Calu3 (cell line): ENCODE measurements at regions not wholly inside any gene's neighbourhood (a gene's known extent, or its start where the extent isn't known, plus 50 kb on each side); places are given as distances from the start of the nearest gene placed in this dataset.

ENCODE experiments used
- BruUV-seq: library from RNA; stranded (reverse); fragments of 400-500 nt; replicated peaks from 2 replicates; lab custom pipeline; 2021; lab: Mats Ljungman, UMichigan
- CTCF ChIA-PET: fragments of 300-600 bp; sonication (Branson Sonifier 250); formaldehyde crosslinking; loops from one replicate; lab custom pipeline; 2022; ENCODE audit warnings: antibody characterized with exemption; lab: Charles Lee
- DNase-seq: peaks from one replicate; pipeline ENCODE4 v3.0.0; 2022
- H3K27ac Mint-ChIP-seq: one replicate; pipeline ENCODE4 v1.8.0; 2022; ENCODE audit warnings: mixed read lengths; ENCODE audit not compliant: unreplicated experiment
- H3K27me3 Mint-ChIP-seq: one replicate; pipeline ENCODE4 v1.8.0; 2022; ENCODE audit warnings: mixed read lengths; ENCODE audit not compliant: unreplicated experiment
- H3K36me3 Mint-ChIP-seq: one replicate; pipeline ENCODE4 v1.8.0; 2022; ENCODE audit warnings: mild to moderate bottlenecking, moderate library complexity, mixed read lengths; ENCODE audit not compliant: insufficient read depth, unreplicated experiment
- H3K4me1 Mint-ChIP-seq: one replicate; pipeline ENCODE4 v1.8.0; 2022; ENCODE audit warnings: mild to moderate bottlenecking, low read depth, mixed read lengths; ENCODE audit not compliant: unreplicated experiment
- H3K4me3 Mint-ChIP-seq: one replicate; pipeline ENCODE4 v1.8.0; 2022; ENCODE audit warnings: mild to moderate bottlenecking, low read depth, moderate library complexity, mixed read lengths; ENCODE audit not compliant: unreplicated experiment
- H3K9me3 Mint-ChIP-seq: one replicate; pipeline ENCODE4 v1.8.0; 2022; ENCODE audit warnings: low read depth, mixed read lengths; ENCODE audit not compliant: unreplicated experiment
- intact Hi-C: fragments of 100-400 bp; cut with micrococcal nuclease; formaldehyde crosslinking; loops from one replicate; pipeline ENCODE4 v1.10.0; 2022; ENCODE audit not compliant: unreplicated experiment
- TF ChIP-seq, protein P1 (sequence below): fragments of 200-600 bp; IDR thresholded peaks from one replicate; pipeline ENCODE4 v1.8.0; 2022; ENCODE audit warnings: antibody characterized with exemption; ENCODE audit not compliant: unreplicated experiment

DNA sequence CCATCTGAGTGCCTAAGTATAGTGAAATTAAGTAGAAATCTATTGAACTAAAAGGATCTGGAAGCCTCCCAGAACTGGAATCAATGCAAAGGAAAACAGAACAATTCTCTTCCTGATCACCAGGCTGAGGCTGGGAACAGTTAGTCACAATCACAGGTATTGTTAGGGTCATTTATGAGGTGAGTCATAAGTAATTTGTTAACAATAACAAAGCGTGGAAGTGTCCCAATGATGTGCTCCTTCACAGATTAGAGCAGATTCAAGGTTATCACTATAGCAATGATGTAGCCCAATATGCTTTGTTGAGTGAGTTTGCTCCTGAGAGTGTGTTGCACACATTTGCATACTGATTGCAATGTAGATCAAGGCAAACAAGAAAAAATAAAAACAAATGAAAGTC lies 228.1 kb downstream of the ZNF674 start:
- DNase-seq, result no peak
- intact Hi-C loops, result no loop called here
- no peaks in the 10 kb centered on the region for H3K9me3 Mint-ChIP-seq
- peak overlapping the region; percentile 92 for H3K27ac Mint-ChIP-seq
- H3K4me3 Mint-ChIP-seq, result no peak overlapping the region
- CTCF ChIA-PET, result no interaction called here
- peaks cover 12% of the 10 kb centered on the region for H3K36me3 Mint-ChIP-seq
- peaks cover 55% of the 10 kb centered on the region for H3K4me1 Mint-ChIP-seq
- H3K27me3 Mint-ChIP-seq, result no peaks in the 10 kb centered on the region
- TF ChIP-seq, protein P1, sequence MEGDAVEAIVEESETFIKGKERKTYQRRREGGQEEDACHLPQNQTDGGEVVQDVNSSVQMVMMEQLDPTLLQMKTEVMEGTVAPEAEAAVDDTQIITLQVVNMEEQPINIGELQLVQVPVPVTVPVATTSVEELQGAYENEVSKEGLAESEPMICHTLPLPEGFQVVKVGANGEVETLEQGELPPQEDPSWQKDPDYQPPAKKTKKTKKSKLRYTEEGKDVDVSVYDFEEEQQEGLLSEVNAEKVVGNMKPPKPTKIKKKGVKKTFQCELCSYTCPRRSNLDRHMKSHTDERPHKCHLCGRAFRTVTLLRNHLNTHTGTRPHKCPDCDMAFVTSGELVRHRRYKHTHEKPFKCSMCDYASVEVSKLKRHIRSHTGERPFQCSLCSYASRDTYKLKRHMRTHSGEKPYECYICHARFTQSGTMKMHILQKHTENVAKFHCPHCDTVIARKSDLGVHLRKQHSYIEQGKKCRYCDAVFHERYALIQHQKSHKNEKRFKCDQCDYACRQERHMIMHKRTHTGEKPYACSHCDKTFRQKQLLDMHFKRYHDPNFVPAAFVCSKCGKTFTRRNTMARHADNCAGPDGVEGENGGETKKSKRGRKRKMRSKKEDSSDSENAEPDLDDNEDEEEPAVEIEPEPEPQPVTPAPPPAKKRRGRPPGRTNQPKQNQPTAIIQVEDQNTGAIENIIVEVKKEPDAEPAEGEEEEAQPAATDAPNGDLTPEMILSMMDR, result no peak
- BruUV-seq, result no TSS peak

DNA sequence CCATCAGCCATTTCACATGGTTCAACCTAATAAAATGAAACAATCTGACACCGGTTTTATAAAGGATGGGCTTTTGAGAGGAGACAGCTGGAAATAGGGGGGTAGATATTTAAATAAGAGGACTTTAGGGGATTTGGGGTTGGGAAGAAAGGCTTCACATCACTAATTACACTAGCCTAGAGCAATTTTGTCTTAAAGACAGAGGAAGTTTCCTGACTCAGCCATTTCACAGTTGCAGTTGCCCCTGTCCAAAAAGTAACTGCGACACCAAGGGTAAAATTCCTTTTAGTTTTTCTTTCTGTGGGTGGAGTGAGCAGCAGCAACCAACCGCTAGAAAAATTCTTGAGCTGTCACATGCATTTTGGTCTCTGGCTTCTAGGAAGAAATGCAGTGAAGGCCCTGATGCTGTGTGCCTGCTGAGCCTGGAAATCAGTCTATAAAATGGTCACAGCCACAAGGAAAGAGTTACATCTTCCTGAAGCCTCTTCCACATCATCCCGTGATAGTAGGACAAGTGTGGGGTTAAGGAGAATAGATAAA lies 233.6 kb downstream of the ZNF674 start:
- Mint-ChIP-seq H3K4me3 (no peak overlapping the region), H3K9me3 (no peaks in the 10 kb centered on the region), H3K36me3 (no peaks in the 10 kb centered on the region), H3K4me1 (peaks cover 17% of the 10 kb centered on the region), H3K27ac (no peak overlapping the region), H3K27me3 (no peaks in the 10 kb centered on the region)
- TF ChIP-seq, protein P1, result no peak
- CTCF ChIA-PET, result no interaction called here
- no TSS peak for BruUV-seq
- no peak for DNase-seq
- intact Hi-C loops, result no loop called here

DNA sequence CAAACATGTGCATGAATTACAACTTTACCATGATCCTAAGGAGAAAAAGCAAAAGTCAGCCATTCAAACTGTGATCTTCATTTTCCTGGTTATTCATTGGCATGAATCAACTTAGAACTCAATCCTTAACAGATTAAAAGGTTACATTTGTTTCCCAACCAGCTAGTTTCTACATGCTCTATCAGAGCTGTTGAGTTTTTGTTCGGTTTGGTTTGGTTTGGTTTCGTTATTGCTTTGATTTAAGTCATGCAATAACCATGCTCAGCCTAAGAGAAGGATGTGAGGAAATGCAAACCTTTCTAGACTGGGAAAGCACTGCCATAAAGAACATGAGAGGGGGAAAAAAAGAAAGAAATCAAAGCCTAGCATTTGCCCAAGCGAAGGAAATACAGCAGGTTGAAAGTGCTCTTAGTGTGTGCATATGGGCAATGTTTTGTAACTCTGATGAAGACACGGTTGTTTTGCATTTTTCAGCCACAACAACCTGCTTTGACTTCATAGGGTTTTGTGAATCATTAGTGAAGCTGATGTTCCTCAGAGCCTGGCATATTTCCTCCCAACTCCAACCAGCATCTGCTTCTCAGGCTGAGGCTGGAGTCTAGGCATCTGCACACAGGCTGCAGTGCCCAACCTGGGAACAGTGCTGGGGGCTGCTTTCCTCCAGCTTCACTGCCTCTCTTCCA lies 234.3 kb downstream of the ZNF674 start:
- Mint-ChIP-seq H3K27ac (peak overlapping the region; percentile 52), H3K27me3 (no peaks in the 10 kb centered on the region), H3K4me3 (peak overlapping the region; percentile 44), H3K9me3 (peaks cover under 1% of the 10 kb centered on the region), H3K4me1 (peaks cover 15% of the 10 kb centered on the region), H3K36me3 (no peaks in the 10 kb centered on the region)
- BruUV-seq, result no TSS peak
- intact Hi-C loops, result no loop called here
- TF ChIP-seq, protein P1, result no peak
- CTCF ChIA-PET, result no interaction called here
- DNase-seq, result no peak

DNA sequence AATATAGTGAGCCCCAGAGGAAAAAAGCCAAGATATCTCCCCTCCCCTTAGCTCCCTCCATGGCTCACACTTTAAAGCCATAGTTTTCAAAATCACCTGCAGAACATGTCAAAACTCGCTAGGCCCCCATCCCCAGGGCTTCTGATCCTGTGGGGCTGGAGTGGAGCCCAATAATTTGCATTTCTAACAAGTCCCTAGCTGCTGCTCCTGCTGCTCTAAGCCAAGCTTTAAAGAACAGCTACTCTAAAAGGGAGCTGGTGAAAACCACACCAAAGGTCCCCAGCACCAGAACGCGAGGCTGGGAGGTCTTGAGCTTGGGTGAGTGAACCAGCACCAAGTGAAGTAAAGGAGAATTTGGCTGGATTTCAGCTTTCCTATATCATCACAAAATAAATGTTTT lies 237.1 kb downstream of the ZNF674 start:
- BruUV-seq, result no TSS peak
- no peak for DNase-seq
- H3K27me3 Mint-ChIP-seq, result no peaks in the 10 kb centered on the region
- peaks cover 8% of the 10 kb centered on the region for H3K9me3 Mint-ChIP-seq
- H3K4me3 Mint-ChIP-seq, result no peak overlapping the region
- H3K27ac Mint-ChIP-seq, result no peak overlapping the region
- peaks cover 15% of the 10 kb centered on the region for H3K4me1 Mint-ChIP-seq
- intact Hi-C loops, result no loop called here
- CTCF ChIA-PET, result no interaction called here
- TF ChIP-seq, protein P1, result no peak
- H3K36me3 Mint-ChIP-seq, result no peaks in the 10 kb centered on the region
